Heart left ventricle (tissue), 13 donors: ENCODE measurements at regions not wholly inside any gene's neighbourhood (a gene's known extent, or its start where the extent isn't known, plus 50 kb on each side); places are given as distances from the start of the nearest gene placed in this dataset.

Experiments used
- CTCF ChIP-seq, 12 donors: fragments of 200-600 bp; sonication (generic) in 4 of 12; IDR thresholded peaks; one replicate each; pipeline versions ENCODE4 v1.5.0 to v1.8.0; 2018 to 2022; ENCODE audit warnings: antibody characterized with exemption in 12 of 12, mild to moderate bottlenecking in 5 of 12
- POLR2A ChIP-seq, 2 donors: fragments of 450-650 bp; IDR thresholded peaks; one replicate each; pipeline ENCODE4 v1.6.1; 2017; ENCODE audit warnings: antibody characterized with exemption in 2 of 2, mild to moderate bottlenecking in 2 of 2, moderate library complexity in 2 of 2
- donor health status: ischemic (EF 13 %, LVEDD 7.1; RV severe dilation, severe dysfunction).
- donor health status: DM: no; HTN: yes; CAD: no.
- donor health status: DM: no; HTN: no; CAD: no.
- donor health status: ischemic (EF 25% LVEDD 6.9; RV normal size, moderate dysfunction).
- donor health status: ischemic (EF 25% LVEDD 5.7; RV mildly dilated, moderate dysfunction).
- donor health status: ischemic (EF 35%, LVEDD 5.7; RV mildly dilated, moderate dysfunction).
- donor health status: nonischemic (EF 11% LVEDD 7.7; RV severe dilation, severe dysfunction).
- donor health status: DM: yes; HTN: yes; CAD: no.
- donor health status: PGD.
- donor health status: ischemic (EF 29% LVEDD 5.4; RV normal size, mild dysfunction).
- donor health status: nonischemic (EF 23%, LVEDD 6.1; RV moderate dilation, normal function).

GRCh38 chr18:44195394-44196140, 485.1 kb upstream of the SETBP1 start:
- TF ChIP-seq CTCF (IDR thresholded peaks at IDR 0.05) (no peak), POLR2A (IDR thresholded peaks at IDR 0.05) (no peak)
